ENCODE measurements at regions not wholly inside any gene's neighbourhood (a gene's known extent, or its start where the extent isn't known, plus 50 kb on each side); places are given as distances from the start of the nearest gene placed in this dataset.

GRCh38 chr12:34097213-34097612 lies 74.9 kb downstream of the ALG10 start:
- no peak for TF ChIP-seq CTCF (conservative IDR thresholded peaks at IDR 0.05)

GRCh38 chr12:34105392-34105933 lies 83.2 kb downstream of the ALG10 start:
- H3K27ac ChIP-seq, result no peak overlapping the region
- TF ChIP-seq CTCF (conservative IDR thresholded peaks at IDR 0.05), result no peak

More at GRCh38 chr12:34097213-34097612, 74.9 kb downstream of the ALG10 start:
- H3K27ac ChIP-seq, result no peak overlapping the region

- no peak for TF ChIP-seq CTCF (conservative IDR thresholded peaks at IDR 0.05)
- H3K27ac ChIP-seq, result no peak overlapping the region
These were observed 83.9 kb downstream of the ALG10 start for GRCh38 chr12:34106172-34106571.

DNA sequence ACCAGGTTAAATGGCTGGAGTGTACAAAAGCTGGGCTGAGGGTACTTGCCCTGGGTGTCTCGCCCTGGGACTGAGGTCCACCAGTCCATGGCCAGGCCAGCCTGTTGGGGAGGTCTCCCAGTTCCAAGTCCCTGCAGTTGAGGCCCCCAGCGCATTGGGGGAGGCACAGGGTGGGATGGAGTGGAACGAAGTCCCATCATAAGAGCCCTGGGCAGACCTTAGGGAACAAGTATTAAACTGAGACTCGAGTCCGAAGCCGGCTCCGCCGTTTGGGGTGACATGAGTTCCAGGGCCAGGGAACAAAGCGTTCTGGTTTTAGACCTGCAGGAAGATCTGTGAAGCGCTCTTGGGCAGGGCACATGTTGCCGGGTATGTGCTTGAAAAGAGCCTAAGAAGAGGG lies 84.7 kb downstream of the ALG10 start:
- no peak for TF ChIP-seq CTCF (conservative IDR thresholded peaks at IDR 0.05)

DNA sequence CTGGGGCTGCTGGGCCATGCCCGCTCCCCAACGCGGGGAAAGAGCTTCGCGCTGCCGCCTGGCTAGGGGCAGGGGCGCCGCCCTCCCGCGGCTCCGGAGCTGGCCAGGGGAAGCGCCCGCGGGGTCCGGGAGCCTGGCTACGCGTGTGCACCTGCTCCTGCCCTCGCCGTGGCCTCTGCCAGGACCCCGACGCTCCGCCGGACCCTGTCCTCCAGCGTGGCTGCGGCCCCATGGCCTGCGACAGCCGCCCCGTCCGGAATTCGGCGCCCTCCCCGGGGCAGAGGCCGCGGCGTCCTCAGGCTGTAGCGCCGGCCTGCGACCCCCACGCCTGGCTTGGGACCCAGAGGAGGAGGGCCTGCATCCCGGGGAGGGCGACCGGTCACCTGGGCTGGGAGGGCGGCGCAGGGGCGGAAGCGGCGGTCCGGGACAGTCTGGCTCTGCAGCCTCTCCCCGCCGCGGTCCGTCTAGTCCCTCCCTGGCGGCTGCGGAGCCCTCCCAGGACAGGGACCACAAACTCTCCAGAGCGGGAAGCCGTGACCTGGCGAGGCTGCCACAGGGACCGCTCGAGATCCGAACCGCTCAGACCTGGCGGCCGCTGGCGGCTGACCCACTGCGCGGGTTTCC lies 85.6 kb downstream of the ALG10 start:
- H3K27ac ChIP-seq, result no peak overlapping the region
- no peak for TF ChIP-seq CTCF (conservative IDR thresholded peaks at IDR 0.05)

More for the DNA sequence above, 84.7 kb downstream of the ALG10 start:
- no peak overlapping the region for H3K27ac ChIP-seq

DNA sequence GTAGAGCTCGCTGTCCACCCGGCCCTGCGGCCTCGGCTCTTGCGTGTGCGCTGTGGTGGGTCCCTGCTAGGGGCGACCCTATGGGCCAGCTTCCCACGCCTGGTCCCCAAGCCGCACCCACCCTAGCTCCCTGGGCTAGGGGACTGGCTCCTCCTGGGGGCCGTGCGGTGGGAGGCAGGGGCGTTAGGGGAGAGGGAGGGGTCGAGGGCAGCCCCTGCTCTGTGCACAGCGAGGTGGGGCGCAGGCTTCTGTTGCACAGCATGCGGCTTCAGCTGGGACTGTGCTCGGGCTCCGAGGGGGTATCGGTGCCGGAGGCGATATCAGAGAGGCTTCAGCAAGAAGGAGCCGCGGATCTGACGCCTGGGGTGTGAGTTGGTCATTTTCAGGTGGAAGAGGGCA lies 86.1 kb downstream of the ALG10 start:
- no peak overlapping the region for H3K27ac ChIP-seq
- no peak for TF ChIP-seq CTCF (conservative IDR thresholded peaks at IDR 0.05)

- TF ChIP-seq CTCF (conservative IDR thresholded peaks at IDR 0.05), result no peak
- no peak overlapping the region for H3K27ac ChIP-seq
These were observed 86.7 kb downstream of the ALG10 start for GRCh38 chr12:34108967-34109366.

Measured in VCaP (cell line).